ENCODE measurements at regions not wholly inside any gene's neighbourhood (a gene's known extent, or its start where the extent isn't known, plus 50 kb on each side); places are given as distances from the start of the nearest gene placed in this dataset.

GRCh38 chr3:168341956-168342936, 246.5 kb upstream of the GOLIM4 start:
- ChIA-PET RAD21 (ENCODE audit: low non-redundant PET in 1 of 2, low total read pairs in 2 of 2, uncharacterized antibody in 2 of 2, unreplicated experiment in 2 of 2) (interaction anchor here in 1 of 2 experiments (0.6 kb wide), 1 partner anchor 131 kb away, joined by 6 read pairs; no protein-coding TSS in a partner anchor), POLR2A (no interaction called here), CTCF (no interaction called here)
- Histone ChIP-seq H2AFZ (ENCODE audit: low read depth, low read length, poor library complexity, severe bottlenecking) (no peak overlapping the region), H3K79me2 (ENCODE audit: insufficient read depth, low read length) (no peaks in the 10 kb centered on the region), H3K4me1 (ENCODE audit: control insufficient read depth in 1 of 2, insufficient read depth in 2 of 2, low read length in 2 of 2) (no peaks in the 10 kb centered on the region), H3K9me3 (ENCODE audit: control insufficient read depth in 1 of 2, insufficient read depth in 1 of 2, low read depth in 1 of 2, low read length in 2 of 2) (no peaks in the 10 kb centered on the region), H3K4me3 (replicated peaks in 1 of 2; ENCODE audit: low read depth in 1 of 2, low read length in 2 of 2) (no peak overlapping the region), H3K27ac (ENCODE audit: low read depth, low read length) (no peak overlapping the region), H4K20me1 (ENCODE audit: insufficient read depth) (no peaks in the 10 kb centered on the region; the same call in 1 of the 2 replicates), H3K9me2 (ENCODE audit: insufficient read depth) (no peaks in the 10 kb centered on the region), H3K27me3 (ENCODE audit: insufficient read depth, low read length) (peaks cover 33% of the 10 kb centered on the region), H3K9ac (ENCODE audit: low read length) (no peak overlapping the region), H3K4me2 (ENCODE audit: low read length) (no peak overlapping the region), H3K36me3 (ENCODE audit: control insufficient read depth in 1 of 2, insufficient read depth in 2 of 2, low read length in 2 of 2) (no peaks in the 10 kb centered on the region)
- TF ChIP-seq ZFX (IDR thresholded peaks at IDR 0.05) (no peak), SIN3A (IDR thresholded peaks at IDR 0.05; ENCODE audit: low read depth) (no peak), EZH2phosphoT487 (IDR thresholded peaks at IDR 0.05; ENCODE audit: borderline replicate concordance) (no peak), SRF (IDR thresholded peaks at IDR 0.05; ENCODE audit: low read depth) (no peak), POLR2A (IDR thresholded peaks at IDR 0.05; ENCODE audit: borderline replicate concordance, extremely low read depth, insufficient read depth, insufficient read length) (no peak), MAX (IDR thresholded peaks at IDR 0.05) (no peak), EZH2 (IDR thresholded peaks at IDR 0.05) (no peak), REST (IDR thresholded peaks at IDR 0.05; ENCODE audit: low read depth) (no peak), JUND (IDR thresholded peaks at IDR 0.05) (no peak), ELF1 (IDR thresholded peaks at IDR 0.05; ENCODE audit: borderline replicate concordance, low read depth) (no peak), EGR1 (IDR thresholded peaks at IDR 0.05; ENCODE audit: low read depth) (no peak), SP1 (IDR thresholded peaks at IDR 0.05; ENCODE audit: low read depth) (no peak), POLR2AphosphoS5 (IDR thresholded peaks at IDR 0.05; ENCODE audit: low read depth, low read length) (no peak)
- DNase-seq (ENCODE audit: low read depth, low spot score) (no peak), ATAC-seq (no peak)
- BruUV-seq (replicated peaks) = no TSS peak
- intact Hi-C loops (cut with micrococcal nuclease) = no loop called here
